Coronary artery (tissue), 2 donors: ENCODE measurements at regions not wholly inside any gene's neighbourhood (a gene's known extent, or its start where the extent isn't known, plus 50 kb on each side); places are given as distances from the start of the nearest gene placed in this dataset.

Experiments used
- DNase-seq: peaks from one replicate; pipeline ENCODE4 v3.0.0-alpha.2; 2017; ENCODE audit warnings: low spot score
- H3K27ac ChIP-seq, 2 donors: fragments of 200-600 bp; sonication (generic); one replicate each; pipeline ENCODE4 v1.5.1; 2016 to 2019
- H3K4me3 ChIP-seq: fragments of 200-600 bp; sonication (generic); 2 replicates; pipeline ENCODE4 v1.5.1; 2016; ENCODE audit warnings: mild to moderate bottlenecking, moderate library complexity
- TF ChIP-seq, protein P1 (sequence below): fragments of 200-600 bp; sonication (generic); IDR thresholded peaks from one replicate; pipeline ENCODE4 v1.5.1; 2019; ENCODE audit warnings: antibody characterized with exemption

DNA sequence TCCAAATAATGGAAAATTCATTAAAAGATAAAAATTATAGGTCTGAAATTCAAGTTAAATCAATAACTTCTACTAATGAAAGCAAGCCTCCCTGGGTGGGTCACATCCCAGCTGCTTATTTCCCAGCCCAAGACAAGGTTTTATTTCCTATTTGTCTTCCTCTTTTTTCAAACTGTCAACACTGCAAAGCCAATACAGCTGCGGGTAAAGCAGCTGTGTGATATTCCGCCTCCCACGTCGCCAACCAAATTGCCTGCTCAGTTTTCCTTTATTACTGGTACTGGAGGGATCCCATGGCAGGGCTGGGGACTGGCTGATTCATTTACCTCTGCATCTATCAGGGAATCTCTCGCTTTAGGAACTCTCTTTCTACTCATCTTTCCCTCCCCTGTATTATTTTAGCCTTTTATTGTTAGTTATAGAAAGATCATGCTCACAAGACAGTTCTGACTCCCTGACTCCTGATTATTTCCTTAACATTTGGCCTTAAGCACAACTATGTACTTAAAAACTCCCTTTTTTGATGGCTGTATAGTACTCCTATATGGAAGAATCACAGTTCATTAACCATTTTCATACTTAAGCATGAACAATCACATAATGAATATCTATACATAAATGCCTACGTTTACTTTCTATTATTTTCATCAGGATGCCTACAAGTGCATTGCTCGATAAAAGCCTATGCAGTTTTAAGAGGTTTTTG is 253.1 kb downstream of the CDCA7 start:
- TF ChIP-seq, protein P1, sequence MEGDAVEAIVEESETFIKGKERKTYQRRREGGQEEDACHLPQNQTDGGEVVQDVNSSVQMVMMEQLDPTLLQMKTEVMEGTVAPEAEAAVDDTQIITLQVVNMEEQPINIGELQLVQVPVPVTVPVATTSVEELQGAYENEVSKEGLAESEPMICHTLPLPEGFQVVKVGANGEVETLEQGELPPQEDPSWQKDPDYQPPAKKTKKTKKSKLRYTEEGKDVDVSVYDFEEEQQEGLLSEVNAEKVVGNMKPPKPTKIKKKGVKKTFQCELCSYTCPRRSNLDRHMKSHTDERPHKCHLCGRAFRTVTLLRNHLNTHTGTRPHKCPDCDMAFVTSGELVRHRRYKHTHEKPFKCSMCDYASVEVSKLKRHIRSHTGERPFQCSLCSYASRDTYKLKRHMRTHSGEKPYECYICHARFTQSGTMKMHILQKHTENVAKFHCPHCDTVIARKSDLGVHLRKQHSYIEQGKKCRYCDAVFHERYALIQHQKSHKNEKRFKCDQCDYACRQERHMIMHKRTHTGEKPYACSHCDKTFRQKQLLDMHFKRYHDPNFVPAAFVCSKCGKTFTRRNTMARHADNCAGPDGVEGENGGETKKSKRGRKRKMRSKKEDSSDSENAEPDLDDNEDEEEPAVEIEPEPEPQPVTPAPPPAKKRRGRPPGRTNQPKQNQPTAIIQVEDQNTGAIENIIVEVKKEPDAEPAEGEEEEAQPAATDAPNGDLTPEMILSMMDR: no peak
- DNase-seq: no peak
- H3K4me3 ChIP-seq: no peak overlapping the region
- no peak overlapping the region for H3K27ac ChIP-seq

DNA sequence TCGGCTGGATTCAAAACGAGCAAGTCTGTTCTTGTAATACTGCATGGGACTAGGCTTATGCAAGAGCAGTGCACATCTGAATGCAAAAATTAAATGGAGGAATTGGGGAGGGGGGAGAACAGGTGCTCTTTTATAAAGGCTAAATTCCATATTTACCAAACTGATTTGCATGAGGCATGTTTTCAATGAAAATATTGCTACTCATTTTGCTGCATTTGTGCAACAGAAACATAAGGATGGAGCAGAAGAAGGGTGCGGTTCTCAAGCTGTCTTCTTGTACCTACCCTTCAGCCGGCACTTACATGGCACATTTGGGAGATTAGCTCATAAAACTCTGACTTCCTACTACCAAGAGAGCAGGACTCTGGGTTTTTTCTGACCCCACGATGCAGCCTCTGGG is 256.4 kb downstream of the CDCA7 start:
- no peak for DNase-seq
- Histone ChIP-seq H3K4me3 (no peak overlapping the region), H3K27ac (no peak overlapping the region)
- TF ChIP-seq, protein P1: no peak

DNA sequence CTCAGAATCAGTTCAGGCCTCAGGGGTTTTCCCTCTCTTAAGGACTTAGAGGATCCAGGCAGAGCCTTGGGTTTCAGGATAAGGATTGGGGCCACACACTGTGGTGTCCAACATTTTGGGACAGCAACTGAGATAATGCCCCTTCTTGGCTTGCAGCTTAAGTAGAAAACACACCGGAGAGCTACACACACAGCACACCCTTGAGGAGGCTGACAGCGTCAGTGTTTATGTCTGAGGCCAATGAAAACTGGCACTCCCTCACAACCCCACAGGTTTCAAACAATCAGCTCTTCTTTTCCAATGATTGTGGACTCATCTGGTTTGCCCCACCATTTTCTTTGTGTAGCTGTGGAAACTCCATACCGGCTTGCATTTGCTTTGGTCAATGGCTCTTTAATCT is 257.7 kb downstream of the CDCA7 start:
- TF ChIP-seq, protein P1: no peak
- Histone ChIP-seq H3K4me3 (no peak overlapping the region), H3K27ac (no peak overlapping the region)
- DNase-seq: no peak

DNA sequence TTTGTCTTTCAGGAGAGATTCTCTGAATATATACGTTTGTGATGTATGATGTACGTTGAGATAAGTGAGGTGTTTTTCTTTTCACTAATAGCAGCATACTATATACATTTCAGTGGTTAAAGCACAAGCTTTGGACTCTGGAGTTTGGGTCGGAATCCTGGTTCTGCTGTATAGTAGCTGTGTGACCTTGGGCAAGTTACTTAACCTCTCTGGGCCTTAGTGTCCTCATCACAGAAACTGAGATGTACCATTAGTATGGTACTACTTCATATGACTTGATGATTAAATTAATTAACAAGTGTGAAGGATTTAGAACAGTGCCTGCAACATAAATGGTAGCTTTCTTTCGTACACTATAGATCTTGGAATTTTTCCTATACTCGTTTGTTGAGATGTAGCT is 258.7 kb downstream of the CDCA7 start:
- Histone ChIP-seq H3K27ac (no peak overlapping the region), H3K4me3 (no peak overlapping the region)
- no peak for DNase-seq
- TF ChIP-seq, protein P1: no peak

DNA sequence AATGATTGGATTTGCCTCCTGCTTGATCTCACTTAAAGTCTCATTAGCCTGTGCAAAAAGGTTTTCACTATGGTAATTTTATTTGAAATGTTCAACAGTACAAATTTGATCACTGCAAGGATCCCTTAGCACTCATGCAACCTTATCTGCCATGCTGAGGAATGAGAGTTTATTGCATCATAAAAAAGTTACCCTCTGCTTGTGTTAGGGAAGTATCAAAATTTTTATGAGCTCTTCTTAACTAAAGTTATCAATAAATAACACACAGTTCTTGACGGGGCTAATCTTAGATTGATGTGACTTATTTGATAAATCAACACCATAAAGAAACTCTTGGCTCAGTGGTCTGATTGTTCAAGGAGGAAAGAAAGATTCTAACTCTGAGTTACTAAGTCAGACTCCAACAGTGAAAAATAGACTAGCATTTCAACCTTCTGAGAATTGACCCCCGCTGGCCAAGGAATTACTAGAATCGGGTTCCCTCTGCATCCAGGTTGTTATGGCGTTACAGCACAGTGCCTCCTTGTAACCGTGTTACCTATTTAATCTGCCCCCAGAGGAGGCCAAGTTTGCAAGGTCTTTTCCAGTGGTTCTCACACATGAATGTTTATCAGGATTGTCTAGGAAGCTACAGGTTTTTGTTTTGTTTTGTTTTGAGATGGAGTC is 259.7 kb downstream of the CDCA7 start:
- DNase-seq: no peak
- H3K4me3 ChIP-seq: no peak overlapping the region
- H3K27ac ChIP-seq: no peak overlapping the region
- TF ChIP-seq, protein P1: no peak

DNA sequence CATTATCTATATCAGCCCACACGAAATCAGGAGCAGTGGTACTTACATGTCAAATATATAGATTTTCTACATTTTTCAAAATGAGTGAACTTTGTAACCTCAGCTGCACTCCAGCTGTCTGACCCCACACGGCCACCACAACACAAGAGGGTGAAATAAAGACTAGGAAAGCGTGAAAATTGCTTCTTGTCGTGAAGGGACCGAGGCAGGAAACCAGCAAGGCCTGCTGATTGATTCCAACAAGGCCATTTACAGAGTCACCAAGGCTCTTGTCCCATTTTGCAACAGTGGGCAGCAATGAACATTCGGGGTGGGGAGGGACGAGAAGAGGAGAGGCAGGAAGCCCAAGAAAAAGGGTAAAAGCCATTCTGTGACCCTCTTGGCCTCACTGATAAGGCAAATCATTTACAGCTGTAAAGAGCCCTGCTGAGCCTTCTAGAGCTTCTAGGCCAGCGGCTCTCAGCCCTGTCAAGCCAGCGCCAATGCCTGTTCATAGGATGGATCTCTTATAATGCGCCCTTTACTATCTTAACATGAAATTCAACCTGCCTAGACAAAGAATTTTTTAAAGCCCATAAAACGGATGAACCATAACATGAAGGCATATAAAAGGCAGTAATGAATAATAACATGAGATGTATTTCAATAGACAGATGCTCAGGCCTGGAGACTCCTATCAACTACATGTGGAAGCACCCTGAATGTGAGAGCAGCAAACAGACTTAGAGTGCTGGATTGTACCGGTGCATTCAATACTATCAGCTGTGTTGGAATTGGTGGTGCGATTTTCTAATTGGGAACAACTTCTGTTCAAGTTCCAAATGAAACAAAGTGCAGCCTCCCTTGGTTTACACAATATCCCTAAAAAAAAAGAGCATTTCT is 269.0 kb downstream of the CDCA7 start:
- Histone ChIP-seq H3K4me3 (no peak overlapping the region), H3K27ac (no peak overlapping the region)
- TF ChIP-seq, protein P1: no peak
- DNase-seq: no peak
